DMS79 (cell line): ENCODE measurements at regions not wholly inside any gene's neighbourhood (a gene's known extent, or its start where the extent isn't known, plus 50 kb on each side); places are given as distances from the start of the nearest gene placed in this dataset.

Source experiments
- DNase-seq: peaks from one replicate; lab custom pipeline; 2025; lab: John Stamatoyannopoulos, UW

DNA sequence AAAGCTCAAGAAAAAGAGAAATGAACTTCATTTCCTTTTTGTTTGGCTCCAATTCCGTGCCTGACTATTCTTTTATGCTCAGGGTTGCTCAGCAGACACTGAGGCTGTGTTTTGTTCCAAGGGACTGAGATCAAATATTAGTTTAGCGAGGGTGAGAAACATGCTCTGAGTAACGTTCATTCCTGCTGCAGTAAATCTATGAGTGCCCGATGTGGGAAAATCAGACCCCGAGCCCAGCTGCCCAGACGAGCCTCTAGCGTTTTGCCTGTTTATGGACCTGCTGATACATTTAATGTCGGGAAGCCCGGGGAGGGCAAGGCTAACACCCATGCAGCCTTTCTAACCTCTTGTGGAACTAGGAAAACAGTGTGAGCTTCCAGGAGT lies 119.2 kb downstream of the VAPA start:
- no peak for DNase-seq

DNA sequence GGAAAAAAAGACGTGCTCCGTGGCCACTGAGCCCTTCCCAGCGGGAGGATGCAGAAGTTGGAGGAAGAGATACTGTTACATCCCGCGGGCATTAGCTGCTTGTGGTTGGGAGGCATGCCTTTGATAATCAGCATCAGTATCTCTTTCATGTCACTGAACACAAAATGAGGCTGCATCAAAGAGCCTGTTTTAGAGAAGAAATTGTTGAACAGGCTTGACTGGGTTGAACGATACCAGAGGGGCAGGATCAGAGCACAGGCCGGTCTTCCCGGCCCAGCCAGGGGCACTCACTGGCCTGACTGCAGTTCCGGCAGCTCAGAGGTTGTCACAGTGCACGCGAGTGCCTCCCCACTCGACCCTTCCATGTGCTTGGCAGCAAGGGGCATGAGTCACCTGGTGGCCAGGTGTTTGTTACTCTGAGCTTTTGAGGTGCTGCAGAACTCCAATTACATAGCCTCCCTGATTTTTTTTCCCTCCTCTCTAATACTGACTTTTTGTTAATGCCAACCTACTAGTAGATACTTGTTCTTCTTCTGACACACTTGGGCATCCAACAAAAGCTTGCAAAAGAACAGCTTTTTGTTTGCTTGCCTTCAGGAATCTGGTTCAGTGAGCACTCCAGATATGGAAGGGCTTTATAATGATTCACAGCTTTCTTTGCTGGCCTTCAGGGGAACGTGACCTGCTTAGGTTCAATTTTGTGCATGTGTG lies 121.6 kb downstream of the VAPA start:
- peak; percentile 12 for DNase-seq

DNA sequence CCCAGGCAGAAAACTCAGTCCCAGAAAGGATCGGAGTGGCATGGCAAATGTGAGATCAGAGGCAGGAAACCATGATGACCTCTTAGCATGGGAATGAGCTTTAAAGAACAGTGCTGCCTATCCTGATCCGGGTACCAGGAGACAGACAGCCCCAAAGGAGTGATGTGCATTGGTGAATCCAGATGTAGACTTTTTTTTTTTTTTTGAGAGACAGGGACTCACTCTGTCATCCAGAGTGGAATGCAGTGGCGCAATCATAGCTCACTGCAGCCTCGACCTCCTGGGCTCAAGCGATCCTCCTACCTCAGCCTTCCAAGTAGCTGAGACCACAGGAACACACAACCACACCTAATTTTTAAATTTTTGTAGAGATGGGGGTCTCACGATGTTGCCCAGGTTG lies 122.7 kb downstream of the VAPA start:
- DNase-seq = no peak

DNA sequence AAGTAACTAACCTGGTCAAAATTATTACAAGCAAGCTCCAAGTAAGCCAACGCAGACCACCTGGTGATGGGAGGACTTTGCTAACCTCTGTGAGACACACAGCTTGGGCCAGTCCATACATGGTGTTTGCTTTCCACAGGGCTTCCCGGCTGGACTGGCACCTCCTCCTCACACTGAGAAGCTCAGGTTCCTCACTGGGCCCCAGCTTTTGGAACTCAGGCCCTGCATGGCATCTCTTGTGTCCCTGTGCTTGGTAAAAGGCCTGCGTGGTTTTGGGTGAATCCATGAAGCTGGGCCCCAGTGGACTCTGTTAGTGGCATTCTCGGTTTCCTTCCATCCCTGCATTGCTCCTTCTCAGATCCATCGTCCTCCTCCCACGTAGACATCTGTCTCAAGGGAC lies 123.4 kb downstream of the VAPA start:
- DNase-seq = no peak

DNA sequence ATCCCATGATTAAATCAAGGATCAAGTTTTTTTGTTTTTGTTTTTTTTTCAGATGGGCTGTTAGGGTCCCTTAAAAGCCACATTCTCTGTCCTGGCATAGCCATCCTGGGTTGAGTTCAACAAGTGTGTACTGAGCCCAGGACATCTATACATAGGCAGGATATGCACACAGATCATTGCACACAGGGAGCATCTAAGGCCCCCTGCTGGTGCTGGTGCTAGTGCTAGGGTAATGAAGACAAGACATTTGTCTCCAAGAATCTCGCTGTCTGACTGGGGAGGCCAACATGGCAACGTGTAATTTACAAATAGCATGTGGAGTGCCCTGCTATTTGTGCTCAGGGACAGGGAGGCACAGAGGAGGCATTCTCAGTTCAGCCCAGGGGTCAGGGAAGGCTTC lies 124.5 kb downstream of the VAPA start:
- no peak for DNase-seq

DNA sequence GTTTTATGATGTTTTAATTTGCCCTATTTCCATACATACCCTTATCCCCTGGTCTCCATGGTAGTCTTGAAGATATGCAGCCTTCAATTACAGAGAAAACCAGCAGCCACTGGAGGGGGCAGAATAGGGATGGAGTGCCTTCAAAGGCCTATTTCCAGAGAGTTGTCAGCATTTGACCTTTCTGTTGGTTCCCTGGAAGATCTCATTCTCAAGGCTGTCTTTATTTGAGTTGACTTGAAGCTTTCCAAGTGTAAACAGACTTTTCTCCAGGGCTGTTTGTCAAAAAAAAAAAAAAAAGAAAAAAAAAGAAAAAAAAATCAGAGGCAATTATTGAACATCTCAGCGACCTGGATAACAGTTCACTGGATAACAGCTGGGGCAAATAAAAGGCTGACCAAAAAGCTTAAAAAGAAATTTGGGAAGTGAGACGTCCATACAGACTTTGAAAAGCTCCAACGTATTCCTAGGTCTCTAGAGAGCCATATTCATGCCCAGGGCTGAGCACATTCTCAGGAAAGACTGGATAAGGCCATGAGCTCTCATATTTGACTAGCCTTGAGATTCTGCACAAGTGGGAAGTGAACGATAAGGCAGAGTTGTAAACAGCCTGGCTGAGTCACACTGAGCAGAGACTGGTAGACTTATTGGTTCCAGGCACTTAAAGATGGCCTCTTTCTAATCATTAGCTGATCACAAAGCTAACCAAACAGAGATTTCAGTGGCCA lies 126.6 kb downstream of the VAPA start:
- DNase-seq = no peak

DNA sequence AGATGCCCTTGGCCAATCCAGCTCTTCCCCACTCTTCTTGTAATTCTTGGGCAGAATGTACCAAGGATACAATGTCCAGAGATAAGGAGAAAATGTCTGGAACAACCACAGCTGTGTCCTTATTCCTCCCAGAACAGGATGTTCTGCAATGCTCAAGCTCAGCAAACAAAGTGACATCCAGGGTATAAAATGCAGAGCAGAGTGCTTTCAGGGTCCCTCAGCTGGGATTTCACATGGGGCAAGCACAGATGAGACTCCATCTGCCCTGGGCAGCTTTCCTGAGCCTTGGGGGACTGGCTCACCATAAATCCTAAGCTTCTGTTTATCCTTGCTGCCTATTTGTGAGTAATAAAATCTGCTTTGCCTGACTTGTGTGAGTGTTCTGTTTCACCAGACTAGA lies 127.4 kb downstream of the VAPA start:
- DNase-seq = no peak

DNA sequence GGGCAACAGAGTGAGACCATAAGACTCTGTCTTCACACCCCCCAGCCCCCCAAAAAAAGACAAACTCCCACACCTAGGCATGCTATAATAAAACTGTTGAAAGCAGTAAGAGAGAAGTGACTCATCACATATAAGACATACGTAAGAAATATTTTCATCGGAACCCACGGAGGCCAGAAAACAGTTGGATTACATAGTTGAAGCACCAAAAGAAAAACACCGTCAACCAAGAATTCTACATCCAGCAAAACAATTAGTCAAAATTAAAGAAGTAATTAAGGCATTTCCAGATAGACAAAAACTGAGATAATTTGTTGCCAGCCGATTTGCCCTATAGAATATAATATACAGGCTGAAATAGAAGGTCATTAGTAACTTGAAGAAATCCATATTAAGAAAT lies 128.7 kb downstream of the VAPA start:
- no peak for DNase-seq

DNA sequence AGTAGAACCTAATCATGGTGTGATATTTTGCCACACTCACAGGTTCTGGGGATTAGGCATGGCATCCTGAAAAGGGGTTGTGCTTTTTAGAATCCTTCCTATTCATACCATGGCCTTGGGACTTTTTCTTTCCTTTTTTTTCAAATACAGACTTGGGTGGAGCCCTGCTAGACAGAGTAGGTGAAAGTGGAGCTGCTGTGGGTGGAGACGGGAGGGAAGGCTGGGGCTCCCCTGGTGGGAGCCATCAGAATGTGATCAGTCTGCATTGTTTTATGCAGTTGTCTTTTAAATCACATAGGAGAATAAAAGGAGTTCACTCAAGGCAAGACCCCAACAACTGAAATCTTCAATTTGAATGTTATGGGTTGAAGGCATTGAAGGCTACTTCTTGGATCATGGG lies 130.2 kb downstream of the VAPA start:
- no peak for DNase-seq

DNA sequence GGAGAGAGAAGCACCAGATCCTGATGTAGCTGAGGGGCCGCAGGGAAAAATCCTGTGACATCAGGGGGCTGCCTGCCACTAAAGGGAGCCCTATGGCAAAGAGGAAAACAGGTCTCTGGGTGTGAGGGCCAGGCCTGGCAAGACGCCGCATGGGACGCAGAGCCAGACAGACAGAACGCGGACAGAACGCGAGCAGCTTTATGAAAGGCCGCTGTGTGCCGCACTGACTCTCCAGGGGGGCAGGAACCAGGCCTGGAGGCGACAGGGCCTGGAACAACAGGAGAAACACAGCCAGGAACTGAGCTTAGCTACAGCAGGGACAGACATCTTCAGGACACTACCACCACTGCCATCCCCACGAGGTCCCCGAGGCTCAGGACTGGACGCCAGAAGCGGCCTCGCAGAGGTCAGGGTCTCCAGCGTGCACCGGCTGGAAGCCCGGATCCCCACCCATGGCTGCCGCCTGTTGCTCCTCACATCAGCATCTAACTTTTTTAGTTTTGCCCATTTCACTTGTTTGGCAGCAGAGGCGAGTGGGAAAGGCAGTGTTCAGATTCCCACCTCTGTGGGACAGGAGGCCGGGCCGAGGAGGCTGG lies 131.6 kb downstream of the VAPA start:
- DNase-seq = no peak

DNA sequence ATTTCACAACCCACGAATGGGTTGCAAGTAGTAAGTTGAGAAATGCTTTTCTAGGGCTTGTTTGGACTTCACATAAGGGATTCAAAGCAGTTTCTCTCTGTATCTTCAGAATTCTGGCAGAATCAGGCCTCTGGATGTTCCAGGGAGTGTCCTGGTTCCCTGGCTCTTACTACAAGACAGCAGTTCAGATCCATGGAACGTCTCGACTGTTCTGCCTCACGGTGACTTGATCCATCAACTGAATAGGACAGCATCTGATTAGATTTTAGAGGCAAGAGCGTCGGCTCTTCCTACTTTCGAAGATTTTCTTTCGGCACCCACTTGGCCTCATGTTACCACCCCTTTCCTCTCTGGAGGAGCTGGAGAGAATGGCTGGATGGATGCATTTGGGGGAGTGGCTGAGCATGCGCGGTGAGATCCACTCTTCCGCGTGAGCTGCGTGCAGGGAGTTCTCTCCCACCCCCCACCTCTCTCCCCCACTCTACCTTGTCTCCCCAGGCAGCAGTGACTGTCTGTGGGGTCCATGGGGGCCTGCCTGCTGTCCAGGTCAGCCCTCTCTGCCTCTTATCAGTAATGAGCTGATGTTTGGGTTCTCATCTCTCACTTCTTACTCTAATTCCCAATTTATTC lies 132.5 kb downstream of the VAPA start:
- no peak for DNase-seq

DNA sequence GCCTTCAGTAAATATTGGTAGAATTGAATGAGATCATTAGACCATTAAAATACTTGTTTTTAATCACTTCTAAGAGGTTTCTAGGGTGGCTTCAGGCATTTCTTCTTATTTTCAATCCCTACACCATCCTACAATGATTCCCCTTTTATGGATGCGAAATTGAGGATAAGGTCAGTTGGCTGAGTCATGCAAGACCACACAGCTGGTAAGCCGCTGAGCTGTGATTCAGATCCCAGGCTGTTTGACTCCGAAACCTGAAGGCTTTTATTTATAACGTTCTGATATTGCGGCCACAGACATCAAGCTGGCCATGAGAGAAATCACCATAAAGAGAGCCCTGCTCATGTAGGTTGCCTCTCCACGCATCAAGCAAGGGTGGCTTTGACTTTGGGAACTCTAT lies 133.4 kb downstream of the VAPA start:
- DNase-seq = no peak

DNA sequence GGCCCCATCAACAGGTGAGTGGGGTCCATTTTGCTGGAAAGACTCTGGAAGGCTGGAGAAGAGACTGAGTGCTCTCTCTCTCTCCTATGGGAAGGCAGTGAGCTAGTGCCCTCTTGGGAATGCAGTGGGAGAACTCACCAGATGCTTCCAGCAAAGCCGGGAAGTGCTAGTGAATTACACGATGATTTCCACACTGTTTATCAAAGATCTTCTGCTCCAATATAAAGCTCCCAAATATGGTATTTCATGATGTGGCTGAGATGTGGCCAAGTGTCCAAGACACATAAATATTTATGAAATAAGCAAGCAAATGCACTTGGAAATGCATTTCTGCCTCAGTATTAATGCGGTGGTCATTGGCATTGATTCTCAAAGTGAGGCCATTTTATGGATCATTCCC lies 135.9 kb downstream of the VAPA start:
- DNase-seq = no peak

DNA sequence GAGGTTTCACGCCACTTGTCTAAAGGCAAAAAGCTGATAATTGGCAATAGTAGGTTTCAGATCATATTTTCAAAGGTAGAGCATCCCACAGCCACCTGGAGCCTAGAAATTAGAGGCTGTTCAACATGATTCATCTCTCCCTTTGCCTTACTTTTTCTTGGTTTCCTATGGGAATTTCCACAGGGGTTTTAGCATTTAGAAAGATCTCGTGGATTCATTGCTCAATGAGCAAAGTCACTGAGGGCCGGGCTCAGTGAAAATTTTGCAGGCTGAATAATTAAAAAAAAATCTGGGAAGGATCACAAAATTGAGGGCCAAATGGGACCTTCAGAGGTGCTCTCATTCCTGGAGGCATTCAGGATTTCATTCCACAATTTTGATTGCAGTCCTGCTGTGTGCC lies 137.1 kb downstream of the VAPA start:
- no peak for DNase-seq

DNA sequence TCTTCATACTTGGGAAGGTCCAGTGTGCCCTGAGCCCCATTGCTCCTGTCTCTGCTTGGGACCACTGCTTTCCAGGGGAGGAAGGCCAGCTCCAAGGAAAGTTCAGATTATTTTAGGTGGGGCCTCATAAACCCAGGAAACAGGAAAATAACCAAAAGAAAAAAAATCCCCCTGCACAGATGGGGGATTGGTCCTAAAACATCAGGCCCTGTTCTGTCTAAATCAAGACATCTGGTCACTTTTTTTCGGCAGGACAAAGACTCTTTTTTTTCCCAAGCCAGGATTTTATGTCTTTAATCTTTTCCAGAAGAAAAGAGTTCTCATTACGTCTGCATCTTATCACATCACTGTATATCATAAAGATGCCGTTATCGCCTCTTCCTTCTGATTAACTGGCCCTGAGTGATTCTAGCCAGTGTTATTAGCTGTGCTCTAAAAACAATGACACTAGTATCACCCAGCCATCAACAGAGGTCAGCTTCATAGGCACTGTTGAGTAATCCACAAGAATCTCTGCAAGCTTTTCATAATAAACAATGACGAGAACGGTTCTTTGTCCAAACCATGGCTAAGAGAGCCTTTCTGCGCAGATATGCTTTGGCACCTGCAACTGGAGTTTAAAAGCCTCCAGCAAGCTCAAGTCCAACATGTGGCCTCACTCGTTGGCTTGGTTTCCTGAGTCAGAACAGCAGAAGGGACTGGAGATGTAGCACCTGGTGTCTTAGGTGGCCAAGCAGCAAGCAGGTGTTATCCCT lies 138.2 kb downstream of the VAPA start:
- no peak for DNase-seq

DNA sequence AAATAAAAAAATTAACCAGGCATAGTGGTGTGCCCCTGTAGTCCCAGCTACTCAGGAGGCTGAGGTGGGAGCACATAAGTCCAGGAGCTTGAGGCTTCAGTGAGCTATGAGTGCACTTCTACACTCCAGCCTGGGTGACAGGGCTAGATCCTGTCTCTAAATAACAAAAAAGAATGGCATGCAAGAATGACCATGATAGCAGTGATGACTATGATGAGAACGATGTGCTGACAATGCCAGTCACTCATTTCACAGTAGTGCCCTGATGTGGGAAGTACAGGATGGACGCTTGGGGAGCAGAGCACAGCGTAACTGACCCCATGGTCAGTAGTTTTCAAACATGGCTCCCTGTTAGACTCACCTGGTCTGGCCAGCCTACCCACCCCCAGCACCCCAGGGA lies 139.1 kb downstream of the VAPA start:
- no peak for DNase-seq

DNA sequence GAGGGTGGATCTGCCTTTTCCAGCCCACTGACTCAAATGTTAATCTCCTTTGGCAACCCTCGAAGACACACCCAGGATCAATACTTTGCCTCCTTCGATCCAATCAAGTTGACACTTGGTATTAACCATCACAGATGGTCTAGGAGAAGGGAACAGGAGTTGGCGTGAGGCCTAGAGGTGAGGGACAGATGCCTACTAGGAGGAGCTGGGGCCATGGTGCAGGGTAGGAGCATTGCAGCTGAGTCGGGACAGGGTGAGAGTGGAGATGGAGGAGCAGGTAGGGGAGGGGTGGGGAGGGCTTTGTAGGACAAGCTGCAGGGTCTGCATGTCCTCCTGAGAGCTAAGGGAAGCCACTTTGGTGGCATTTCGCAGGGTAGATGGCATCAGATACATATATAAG lies 140.0 kb downstream of the VAPA start:
- DNase-seq = no peak

DNA sequence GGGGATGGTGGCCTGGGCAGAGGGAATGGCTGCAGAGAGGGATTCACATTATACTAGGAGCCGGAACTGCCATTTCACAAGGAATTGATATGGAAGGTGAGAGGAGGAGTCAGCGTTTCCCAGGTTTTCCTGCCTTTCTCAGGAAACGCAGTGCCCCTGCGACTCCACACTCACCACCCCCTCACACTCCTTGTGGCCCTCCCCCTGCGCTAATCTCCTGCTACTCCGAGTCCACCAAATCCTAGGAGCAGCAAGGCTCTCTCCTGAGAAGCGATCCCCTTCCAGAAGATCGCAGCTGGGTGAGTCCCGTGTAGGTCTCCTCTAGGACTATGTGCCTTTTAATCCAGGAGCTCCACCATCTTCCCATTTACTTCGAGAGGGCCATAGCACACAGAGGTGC lies 140.6 kb downstream of the VAPA start:
- no peak for DNase-seq

DNA sequence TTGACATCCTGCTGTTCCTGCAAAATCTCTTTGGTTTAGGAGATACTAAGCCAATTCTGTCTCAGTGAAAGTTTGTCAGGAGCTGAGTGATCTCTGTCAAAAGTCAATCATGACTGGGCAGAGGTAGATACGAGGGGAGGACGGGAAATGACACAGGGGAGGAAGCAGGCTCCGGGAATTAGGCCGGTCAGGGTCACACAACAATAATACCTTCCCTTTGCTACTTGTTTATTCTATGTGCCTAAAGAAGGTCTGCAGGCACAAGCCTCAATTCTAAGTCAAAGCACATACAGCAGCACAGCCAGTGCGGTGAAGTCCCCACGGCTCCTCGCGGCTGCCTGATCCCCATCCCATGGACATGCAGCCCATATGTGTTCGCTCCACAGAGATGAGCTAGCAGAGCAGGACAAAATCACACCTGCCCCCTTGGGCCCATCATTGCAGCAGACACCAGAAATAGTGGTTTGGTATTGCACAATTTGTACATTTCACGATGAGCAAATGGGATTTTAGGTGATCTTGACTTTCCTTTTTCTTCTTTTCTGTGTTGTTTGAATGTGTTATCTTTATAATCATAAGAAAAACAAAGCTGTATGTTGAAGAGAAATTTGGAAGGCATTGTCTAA lies 141.4 kb downstream of the VAPA start:
- no peak for DNase-seq

DNA sequence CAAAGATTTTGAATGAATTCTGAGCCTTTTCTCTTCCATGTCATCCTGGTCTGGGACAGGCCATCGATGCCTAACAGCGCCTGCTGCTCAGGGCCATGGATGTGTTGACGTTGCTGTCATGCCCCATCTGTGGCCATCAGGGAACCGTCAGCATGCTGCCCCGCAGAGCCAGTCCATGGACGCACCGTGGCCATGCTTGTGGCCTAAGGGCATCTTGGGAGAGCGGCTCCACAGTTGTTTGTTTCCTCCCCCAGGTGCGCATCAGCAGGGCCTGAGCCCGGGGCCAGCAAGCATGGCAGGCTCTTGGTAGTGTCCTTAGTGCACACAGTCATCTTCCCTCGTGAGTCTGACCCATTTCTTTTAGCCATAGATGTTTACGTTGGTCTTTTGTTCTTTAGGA lies 142.7 kb downstream of the VAPA start:
- DNase-seq = no peak

DNA sequence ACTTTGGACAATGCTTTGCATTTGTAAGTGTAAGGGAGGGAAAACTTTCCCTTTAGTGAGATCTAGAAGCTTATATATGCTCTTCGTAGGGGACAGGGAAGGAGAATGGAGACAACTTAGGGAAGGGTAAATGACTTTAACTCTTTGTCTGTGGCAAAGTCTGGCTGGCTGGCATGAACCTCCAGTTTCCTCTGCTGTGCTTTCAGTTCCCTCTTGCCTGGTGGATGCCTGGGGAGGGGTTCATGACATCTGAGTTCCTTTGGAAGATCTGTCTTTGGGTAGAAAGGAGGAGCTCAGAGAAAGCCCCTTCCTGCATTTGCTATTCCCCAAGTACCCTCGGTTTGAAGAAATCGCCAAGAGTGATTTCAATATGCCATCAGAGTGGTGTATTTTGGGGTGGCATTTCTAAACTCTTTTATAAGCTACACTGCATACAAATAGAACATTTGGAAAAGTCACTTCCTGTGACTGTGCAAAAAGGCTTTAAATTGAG lies 143.6 kb downstream of the VAPA start:
- no peak for DNase-seq
